ENCODE measurements at regions not wholly inside any gene's neighbourhood (a gene's known extent, or its start where the extent isn't known, plus 50 kb on each side); places are given as distances from the start of the nearest gene placed in this dataset.

DNA sequence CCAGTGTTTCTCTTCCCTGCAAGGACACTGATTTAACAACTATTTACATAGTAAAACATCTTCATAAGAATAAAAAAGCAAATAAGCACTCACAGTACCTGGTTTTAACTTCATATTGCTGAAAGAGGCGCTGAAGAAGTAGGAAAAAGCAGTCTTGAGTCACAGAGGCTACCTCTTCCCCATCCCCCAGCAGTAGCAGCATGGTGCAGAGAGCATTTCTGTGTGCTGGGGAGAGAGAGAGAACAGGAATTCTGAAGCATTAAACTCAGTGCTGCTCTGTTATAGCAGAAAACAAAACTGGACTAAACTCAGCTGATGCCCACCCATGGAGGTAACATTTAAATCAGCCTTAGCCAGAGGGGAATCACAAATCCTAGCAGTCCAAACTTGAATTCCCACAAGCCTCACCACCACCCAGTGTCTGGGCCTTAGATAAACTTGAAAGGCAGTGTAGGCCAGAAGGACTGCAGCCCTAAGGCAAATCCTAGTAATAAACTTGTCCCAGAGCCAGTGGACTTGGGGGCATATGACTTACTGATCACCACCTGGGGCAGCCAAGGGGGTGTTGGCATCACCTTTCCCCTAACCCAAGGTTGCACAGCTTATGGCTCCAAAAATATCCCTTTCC, 321.8 kb upstream of the CWC22 start:
- intact Hi-C loops (cut with DNase I; ENCODE audit: low total_unique reads): no loop called here
- WGBS, 5 donors: 62 to 77% (median 69%) methylated on average over 1 of the region's 1 CpG
- Histone ChIP-seq H3K4me3 (no peak overlapping the region), H3K27ac (no peak overlapping the region), H3K9me3 (peaks cover 0 to 8% (median 2%) of the 10 kb centered on the region in 4 donors), H3K36me3 (no peaks in the 10 kb centered on the region), H3K4me1 (no peaks in the 10 kb centered on the region), H3K27me3 (no peaks in the 10 kb centered on the region)
- DNase-seq: no peak
- TF ChIP-seq POLR2A (IDR thresholded peaks at IDR 0.05) (no peak), CTCF (IDR thresholded peaks at IDR 0.05) (no peak), EP300 (IDR thresholded peaks at IDR 0.05) (no peak), POLR2AphosphoS5 (IDR thresholded peaks at IDR 0.05) (no peak)

DNA sequence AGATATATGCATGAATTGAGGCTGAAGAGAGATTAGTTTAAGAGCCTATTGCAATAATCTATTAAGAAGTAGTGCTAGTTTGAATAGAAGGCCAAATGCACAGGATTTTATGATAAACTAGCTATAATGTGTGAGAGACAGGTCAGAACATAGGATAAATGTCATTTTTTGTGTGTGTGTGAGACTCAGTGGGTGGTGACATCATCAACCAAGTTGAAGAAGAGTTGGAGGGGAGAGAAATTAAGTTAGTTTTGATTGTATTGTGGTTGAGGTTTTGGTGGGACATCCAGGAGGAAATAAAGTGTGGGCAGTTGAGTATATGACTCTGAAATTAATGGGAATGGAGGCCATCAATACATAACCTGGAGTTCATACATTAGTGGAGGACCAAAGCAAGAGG, 320.1 kb upstream of the CWC22 start:
- Histone ChIP-seq H3K27me3 (no peaks in the 10 kb centered on the region), H3K9me3 (no peaks in the 10 kb centered on the region), H3K36me3 (no peaks in the 10 kb centered on the region), H3K27ac (no peak overlapping the region), H3K4me3 (no peak overlapping the region), H3K4me1 (no peaks in the 10 kb centered on the region)
- TF ChIP-seq EP300 (IDR thresholded peaks at IDR 0.05) (no peak), POLR2A (IDR thresholded peaks at IDR 0.05) (no peak), CTCF (IDR thresholded peaks at IDR 0.05) (no peak), POLR2AphosphoS5 (IDR thresholded peaks at IDR 0.05) (no peak)
- no peak for DNase-seq
- intact Hi-C loops (cut with DNase I; ENCODE audit: low total_unique reads): no loop called here

GRCh38 chr2:180325416-180326120, 318.5 kb upstream of the CWC22 start:
- Histone ChIP-seq H3K4me1 (no peaks in the 10 kb centered on the region), H3K9me3 (no peaks in the 10 kb centered on the region), H3K36me3 (no peaks in the 10 kb centered on the region), H3K27ac (no peak overlapping the region), H3K4me3 (no peak overlapping the region), H3K27me3 (no peaks in the 10 kb centered on the region)
- 75 to 90% (median 81%) methylated on average over 2 of the region's 2 CpGs for WGBS, 5 donors
- no peak for DNase-seq
- TF ChIP-seq POLR2A (IDR thresholded peaks at IDR 0.05) (no peak), POLR2AphosphoS5 (IDR thresholded peaks at IDR 0.05) (no peak), EP300 (IDR thresholded peaks at IDR 0.05) (no peak), CTCF (IDR thresholded peaks at IDR 0.05) (no peak)
- intact Hi-C loops (cut with DNase I; ENCODE audit: low total_unique reads): no loop called here

GRCh38 chr2:180324182-180324581, 317.1 kb upstream of the CWC22 start:
- DNase-seq: no peak
- Histone ChIP-seq H3K9me3 (no peaks in the 10 kb centered on the region), H3K4me3 (no peak overlapping the region), H3K4me1 (no peaks in the 10 kb centered on the region), H3K36me3 (no peaks in the 10 kb centered on the region), H3K27ac (no peak overlapping the region), H3K27me3 (no peaks in the 10 kb centered on the region)
- intact Hi-C loops (cut with DNase I; ENCODE audit: low total_unique reads): no loop called here
- no peak for TF ChIP-seq POLR2A (IDR thresholded peaks at IDR 0.05)
- TF ChIP-seq EP300 (IDR thresholded peaks at IDR 0.05): no peak
- no peak for TF ChIP-seq POLR2AphosphoS5 (IDR thresholded peaks at IDR 0.05)
- no peak for TF ChIP-seq CTCF (IDR thresholded peaks at IDR 0.05)
